Pancreas (tissue), 10 donors: ENCODE measurements at regions not wholly inside any gene's neighbourhood (a gene's known extent, or its start where the extent isn't known, plus 50 kb on each side); places are given as distances from the start of the nearest gene placed in this dataset.

Experiments
- ATAC-seq, 4 donors: fragments of 200-7000 bp; cut with Tn5 transposase; one replicate each; pipeline versions ENCODE4 v1.8.0 to v1.9.1; 2020; ENCODE audit warnings: mild to moderate bottlenecking in 4 of 4, moderate library complexity in 4 of 4
- DNase-seq, 6 donors: peaks; one replicate each; pipeline ENCODE4 v3.0.0-alpha.2; 2020
- FAIRE-seq: peaks from 2 replicates; lab custom pipeline; 2012; peaks lifted over from hg19 to GRCh38; lab: Jason Lieb, UNC
- H3K27ac ChIP-seq, 4 donors: fragments of 200-600 bp; sonication (generic); 1 replicate in 3 of 4; 2 replicates in 1 of 4; pipeline versions ENCODE4 v1.5.0 to v1.8.0; 2020
- H3K27me3 ChIP-seq, 4 donors: fragments of 200-600 bp; one replicate each; pipeline ENCODE4 v1.8.0; 2021
- H3K36me3 ChIP-seq, 3 donors: fragments of 200-600 bp; sonication (generic) in 1 of 3; one replicate each; pipeline versions ENCODE4 v1.5.0 to v1.8.0; 2020 to 2021
- H3K4me1 ChIP-seq, 3 donors: fragments of 200-600 bp; one replicate each; pipeline ENCODE4 v1.8.0; 2021
- H3K4me3 ChIP-seq, 4 donors: fragments of 200-600 bp; sonication (generic) in 2 of 4; one replicate each; pipeline versions ENCODE4 v1.5.0 to v1.8.0; 2020 to 2021
- H3K9me3 ChIP-seq, 4 donors: fragments of 200-600 bp; one replicate each; pipeline ENCODE4 v1.8.0; 2021
- WGBS, 2 donors: extraction: QIAGEN DNeasy Blood & Tissue Kit; methylation state at CpG; one replicate each; pipeline ENCODE4 v1.1.7; 2013; 5-methylcytosine and 5-hydroxymethylcytosine counted together
- intact Hi-C, 3 donors: fragments of 100-400 bp; cut with DNase I; formaldehyde crosslinking; loops; one replicate each; pipeline versions ENCODE4 v1.11.1 to v1.14.2; 2022
- TF ChIP-seq, protein P1 (sequence below), 4 donors: fragments of 200-600 bp; sonication (generic) in 3 of 4; IDR thresholded peaks; one replicate each; pipeline versions ENCODE4 v1.5.0 to v1.8.0; 2021; ENCODE audit warnings: antibody characterized with exemption in 4 of 4
- donor health status: healthy with polysubstance abuse.
- donor health status: DM: no; HTN: no; CAD: no; lungs with moderate emphysema.
- donor health status: DM: no; HTN: no; CAD: no.
- donor health status: control.
- donor health status: control.
- donor health status: Bipolar disorder and iron deficiency.
- donor health status: DM: yes; HTN: yes; CAD: no.
- donor health status: DM: no; HTN: no; CAD: no.
- donor health status: DM: no; HTN: no; CAD: no.
- donor health status: DM: yes; HTN: yes; CAD: no.

GRCh38 chr6:164578616-164579015 is 730.8 kb downstream of the C6orf118 start:
- FAIRE-seq = no peak
- Histone ChIP-seq H3K36me3 (no peaks in the 10 kb centered on the region), H3K27me3 (no peaks in the 10 kb centered on the region), H3K27ac (no peak overlapping the region), H3K4me3 (no peak overlapping the region), H3K4me1 (no peaks in the 10 kb centered on the region), H3K9me3 (no peaks in the 10 kb centered on the region)
- TF ChIP-seq, protein P1, sequence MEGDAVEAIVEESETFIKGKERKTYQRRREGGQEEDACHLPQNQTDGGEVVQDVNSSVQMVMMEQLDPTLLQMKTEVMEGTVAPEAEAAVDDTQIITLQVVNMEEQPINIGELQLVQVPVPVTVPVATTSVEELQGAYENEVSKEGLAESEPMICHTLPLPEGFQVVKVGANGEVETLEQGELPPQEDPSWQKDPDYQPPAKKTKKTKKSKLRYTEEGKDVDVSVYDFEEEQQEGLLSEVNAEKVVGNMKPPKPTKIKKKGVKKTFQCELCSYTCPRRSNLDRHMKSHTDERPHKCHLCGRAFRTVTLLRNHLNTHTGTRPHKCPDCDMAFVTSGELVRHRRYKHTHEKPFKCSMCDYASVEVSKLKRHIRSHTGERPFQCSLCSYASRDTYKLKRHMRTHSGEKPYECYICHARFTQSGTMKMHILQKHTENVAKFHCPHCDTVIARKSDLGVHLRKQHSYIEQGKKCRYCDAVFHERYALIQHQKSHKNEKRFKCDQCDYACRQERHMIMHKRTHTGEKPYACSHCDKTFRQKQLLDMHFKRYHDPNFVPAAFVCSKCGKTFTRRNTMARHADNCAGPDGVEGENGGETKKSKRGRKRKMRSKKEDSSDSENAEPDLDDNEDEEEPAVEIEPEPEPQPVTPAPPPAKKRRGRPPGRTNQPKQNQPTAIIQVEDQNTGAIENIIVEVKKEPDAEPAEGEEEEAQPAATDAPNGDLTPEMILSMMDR (IDR thresholded peaks at IDR 0.05) = no peak
- ATAC-seq = peak in 1 of 4 donors; percentile 43
- intact Hi-C loops = no loop called here
- WGBS, 2 donors = 50 to 58% methylated on average over 3 of the region's 3 CpGs
- DNase-seq = no peak

- no peak for FAIRE-seq
- no peaks in the 10 kb centered on the region for H3K4me1 ChIP-seq
- no peak overlapping the region for H3K4me3 ChIP-seq
- 66 to 77% methylated on average over 6 of the region's 6 CpGs for WGBS, 2 donors
- TF ChIP-seq, protein P1 (IDR thresholded peaks at IDR 0.05) = no peak
- intact Hi-C loops = no loop called here
- no peaks in the 10 kb centered on the region for H3K9me3 ChIP-seq
- no peak overlapping the region for H3K27ac ChIP-seq
- ATAC-seq = no peak
- no peaks in the 10 kb centered on the region for H3K36me3 ChIP-seq
- no peaks in the 10 kb centered on the region for H3K27me3 ChIP-seq
- no peak for DNase-seq
These were observed 738.6 kb downstream of the C6orf118 start for GRCh38 chr6:164570801-164571200.

DNA sequence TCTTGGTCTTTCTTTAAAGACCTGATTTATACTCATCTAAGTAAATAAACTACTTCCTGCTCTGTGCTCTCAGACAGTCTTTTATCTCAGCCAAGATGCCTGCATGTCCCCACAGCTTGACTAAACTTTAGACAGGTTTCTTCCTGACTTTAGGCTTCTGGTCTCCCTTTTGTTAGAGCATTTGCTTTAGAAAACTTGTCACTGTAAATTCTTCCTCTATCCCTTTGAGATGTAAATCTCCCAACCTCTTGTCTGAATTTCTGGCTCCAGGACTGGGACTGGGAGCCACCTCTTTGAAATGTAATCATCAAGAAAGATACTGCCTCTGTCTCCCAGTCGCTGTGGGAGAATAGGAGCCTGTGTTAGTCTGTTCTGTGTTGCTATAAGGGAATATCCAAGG is 739.9 kb downstream of the C6orf118 start:
- TF ChIP-seq, protein P1 (IDR thresholded peaks at IDR 0.05) = no peak
- DNase-seq (no peak), ATAC-seq (no peak), FAIRE-seq (no peak)
- Histone ChIP-seq H3K27ac (no peak overlapping the region), H3K4me3 (no peak overlapping the region), H3K9me3 (no peaks in the 10 kb centered on the region), H3K36me3 (no peaks in the 10 kb centered on the region), H3K4me1 (no peaks in the 10 kb centered on the region), H3K27me3 (no peaks in the 10 kb centered on the region)
- WGBS, 2 donors = 38 to 48% methylated on average over 1 of the region's 1 CpG
- intact Hi-C loops = no loop called here

GRCh38 chr6:164563924-164564323 is 745.5 kb downstream of the C6orf118 start:
- H3K9me3 ChIP-seq = no peaks in the 10 kb centered on the region
- no peak for ATAC-seq
- H3K4me1 ChIP-seq = no peaks in the 10 kb centered on the region
- H3K27ac ChIP-seq = no peak overlapping the region
- no peaks in the 10 kb centered on the region for H3K27me3 ChIP-seq
- FAIRE-seq = no peak
- WGBS, 2 donors = 70 to 84% methylated on average over 2 of the region's 2 CpGs
- TF ChIP-seq, protein P1 (IDR thresholded peaks at IDR 0.05) = no peak
- intact Hi-C loops = no loop called here
- no peak overlapping the region for H3K4me3 ChIP-seq
- DNase-seq = no peak
- H3K36me3 ChIP-seq = no peaks in the 10 kb centered on the region

GRCh38 chr6:164561656-164562055 is 747.7 kb downstream of the C6orf118 start:
- TF ChIP-seq, protein P1 (IDR thresholded peaks at IDR 0.05) = no peak
- DNase-seq (no peak), ATAC-seq (no peak), FAIRE-seq (no peak)
- Histone ChIP-seq H3K27ac (no peak overlapping the region), H3K9me3 (no peaks in the 10 kb centered on the region), H3K4me3 (no peak overlapping the region), H3K4me1 (no peaks in the 10 kb centered on the region), H3K36me3 (no peaks in the 10 kb centered on the region), H3K27me3 (no peaks in the 10 kb centered on the region)
- intact Hi-C loops = no loop called here
- WGBS, 2 donors = 38 to 64% methylated on average over 1 of the region's 1 CpG
